GM18502 (cell line): ENCODE measurements at regions not wholly inside any gene's neighbourhood (a gene's known extent, or its start where the extent isn't known, plus 50 kb on each side); places are given as distances from the start of the nearest gene placed in this dataset.

ENCODE experiments used
- ATAC-seq: cut with Tn5 transposase; IDR thresholded peaks from one replicate; pipeline ENCODE4 v1.9.1; 2021; ENCODE audit warnings: mild to moderate bottlenecking; ENCODE audit not compliant: unreplicated experiment, poor library complexity

DNA sequence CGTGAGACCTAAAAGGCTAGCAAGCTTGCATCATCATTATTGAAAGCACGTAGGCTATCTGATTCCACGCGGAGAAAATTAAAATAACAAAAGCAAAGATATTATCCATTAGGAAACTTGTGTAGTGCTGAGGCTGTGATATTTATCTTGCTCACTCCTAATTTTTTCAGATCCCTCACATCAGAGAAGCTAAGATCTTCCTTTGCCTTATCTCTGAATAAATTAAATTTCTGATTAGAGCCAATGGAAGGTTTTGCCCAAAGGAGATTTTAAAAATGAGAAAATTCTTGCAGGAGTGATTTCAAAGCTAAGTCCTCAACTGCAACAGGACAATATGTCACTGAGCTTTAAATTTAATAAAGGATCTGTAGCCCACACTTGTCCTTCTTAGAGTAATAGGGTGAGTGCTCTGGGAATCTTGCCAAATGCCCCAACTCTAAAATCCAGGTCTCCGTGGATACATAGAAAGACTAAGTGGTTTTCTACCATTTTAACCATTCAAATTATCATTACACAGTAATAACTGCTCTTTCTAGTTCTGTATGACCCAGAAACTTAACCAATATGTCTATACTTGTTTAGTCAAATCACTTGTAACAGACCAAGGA lies 295.0 kb downstream of the CAAP1 start:
- no peak for ATAC-seq

DNA sequence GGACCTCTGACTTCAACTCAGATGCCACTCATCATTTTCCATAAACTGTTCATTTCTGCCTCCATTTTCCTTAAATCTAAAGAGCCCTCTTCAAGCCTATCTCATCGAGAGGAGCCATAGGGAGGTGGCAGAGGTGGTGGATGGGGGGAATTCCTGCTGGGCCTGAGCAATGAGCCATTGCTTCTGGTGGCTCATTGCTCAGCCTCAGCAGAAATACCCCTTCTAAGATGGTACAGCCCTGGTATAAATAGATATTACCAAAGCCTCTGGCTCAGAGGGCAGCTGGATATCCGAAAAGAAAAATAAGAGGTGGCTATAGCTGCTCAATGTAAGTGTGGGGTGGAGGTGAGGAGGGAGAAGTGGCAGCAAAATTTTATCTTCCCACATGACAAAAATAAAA lies 313.5 kb downstream of the CAAP1 start:
- no peak for ATAC-seq

DNA sequence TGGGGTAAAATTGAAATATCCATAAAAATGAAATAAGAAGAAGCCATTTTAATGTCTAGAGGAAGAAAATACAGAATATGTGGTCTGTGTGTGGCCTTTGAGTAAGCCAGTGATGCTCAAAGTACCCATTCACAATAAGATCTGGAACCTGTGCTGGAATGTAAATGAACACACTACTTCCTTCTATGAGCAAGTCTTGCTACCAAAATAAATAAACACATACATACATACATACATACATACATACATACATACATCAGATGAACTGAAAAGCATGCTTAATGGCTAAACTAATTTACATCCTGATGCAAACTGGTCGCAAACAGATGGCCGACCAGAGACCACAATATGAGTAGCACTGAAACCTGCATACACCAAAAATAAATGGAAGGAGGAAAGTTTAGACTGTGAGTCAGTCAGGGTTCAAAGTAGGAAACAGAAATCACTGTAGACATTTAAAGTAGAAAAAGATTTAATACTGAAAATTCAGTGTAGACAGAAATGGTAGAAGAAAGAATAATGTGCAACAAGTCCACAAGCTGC lies 317.6 kb downstream of the CAAP1 start:
- no peak for ATAC-seq

GRCh38 chr9:26574256-26574655 lies 318.3 kb downstream of the CAAP1 start:
- no peak for ATAC-seq

DNA sequence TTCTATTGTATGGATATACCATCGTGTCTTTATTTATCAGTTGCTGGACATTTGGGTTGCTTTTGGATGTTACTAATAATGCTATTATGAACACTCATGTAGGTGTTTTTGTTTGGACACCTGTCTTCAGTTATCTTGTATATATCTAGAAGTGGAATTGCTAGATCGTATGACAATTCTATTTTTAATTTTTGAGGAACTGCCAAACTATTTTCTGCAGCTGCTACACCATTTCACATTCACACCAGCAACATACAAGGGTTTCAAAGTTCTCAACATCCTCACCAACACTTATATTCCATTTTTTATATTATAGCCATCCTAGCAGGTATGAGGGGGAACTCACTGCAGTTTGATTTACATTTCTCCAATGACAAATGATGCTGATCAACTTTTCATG lies 324.6 kb downstream of the CAAP1 start:
- ATAC-seq = no peak

DNA sequence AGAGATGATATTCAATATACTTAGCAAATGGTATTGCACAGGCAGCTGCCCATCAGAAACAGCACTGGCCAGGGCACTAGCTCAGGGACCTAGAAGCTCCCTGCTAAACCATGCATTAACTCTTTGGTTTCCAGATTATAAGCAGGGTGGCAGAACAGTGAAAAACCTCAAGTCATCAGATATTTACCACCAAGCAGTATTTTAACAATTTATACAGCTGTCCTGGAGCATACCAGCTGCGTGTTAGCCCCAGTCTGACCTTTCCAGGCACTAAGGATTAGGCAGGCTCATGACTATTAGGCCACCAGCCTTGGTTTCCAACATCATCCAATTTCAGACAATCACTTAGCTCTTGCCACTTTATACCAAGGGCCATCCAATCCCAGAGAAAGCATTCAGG lies 326.5 kb downstream of the CAAP1 start:
- no peak for ATAC-seq

DNA sequence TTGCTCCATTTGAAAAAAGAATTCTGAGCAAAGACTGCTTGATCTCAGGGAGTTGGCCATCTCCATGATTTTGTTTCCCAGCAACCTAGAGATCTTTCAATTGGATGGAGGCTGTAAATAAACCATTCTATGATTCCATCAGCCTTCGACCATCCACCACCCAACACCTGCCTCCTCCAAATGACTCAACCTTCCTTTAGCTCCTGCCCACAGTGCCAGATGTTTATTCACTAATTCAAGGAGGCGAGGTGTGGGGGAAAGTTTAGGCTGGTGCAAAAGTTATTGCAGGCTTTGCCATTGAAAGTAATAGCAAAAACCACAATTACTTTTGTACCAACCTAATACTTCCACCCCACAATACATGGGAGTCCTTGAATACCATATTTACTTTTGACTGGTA lies 327.5 kb downstream of the CAAP1 start:
- ATAC-seq = no peak

- no peak for ATAC-seq
Measured at GRCh38 chr9:26562338-26562737, 330.3 kb downstream of the CAAP1 start.

GRCh38 chr9:26561928-26562327 lies 330.7 kb downstream of the CAAP1 start:
- no peak for ATAC-seq

DNA sequence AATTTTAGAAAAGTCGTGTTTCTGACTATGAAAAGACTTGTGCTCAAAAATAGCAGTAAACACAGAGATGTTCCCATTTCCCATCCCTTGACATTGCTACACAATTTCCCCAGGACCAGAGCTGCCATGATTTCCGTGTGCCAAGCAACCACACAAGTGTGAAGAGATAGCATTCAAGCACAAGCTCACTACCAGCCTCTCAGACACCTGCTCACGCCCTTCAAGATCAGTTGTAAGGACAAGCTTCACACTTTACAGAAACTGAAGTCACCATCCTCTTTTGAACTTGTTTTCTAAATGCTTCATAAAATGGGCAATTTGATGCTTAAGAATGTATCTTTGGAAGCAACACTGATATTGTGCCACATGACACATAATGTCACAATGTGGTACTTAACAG lies 333.1 kb downstream of the CAAP1 start:
- ATAC-seq = no peak

GRCh38 chr9:26551971-26552370 lies 340.6 kb downstream of the CAAP1 start:
- ATAC-seq = no peak

GRCh38 chr9:26551451-26551850 lies 341.2 kb downstream of the CAAP1 start:
- ATAC-seq = no peak

DNA sequence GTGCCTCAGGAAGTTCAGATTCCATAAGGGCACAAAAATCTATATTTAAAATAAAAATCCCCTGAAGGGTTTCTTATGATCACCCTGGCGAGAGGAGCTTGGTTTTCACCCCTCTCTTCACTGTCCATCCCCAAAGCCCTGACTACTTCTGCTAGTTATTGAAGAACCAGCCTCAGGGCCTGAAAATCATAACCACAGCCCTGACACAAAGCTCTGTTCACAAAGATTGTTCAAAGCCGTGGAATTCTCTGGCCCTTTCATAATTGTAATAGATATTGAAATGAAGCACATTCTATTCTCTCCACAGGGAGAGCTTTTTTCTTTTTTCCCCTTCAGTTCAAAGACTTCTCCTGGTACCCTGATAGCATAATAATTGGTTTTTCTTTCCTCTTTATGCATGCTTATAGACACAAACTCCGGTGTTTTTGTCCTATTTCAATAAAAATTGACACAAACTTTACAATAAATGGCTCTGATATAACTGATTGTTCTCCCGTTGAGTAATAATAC lies 343.8 kb downstream of the CAAP1 start:
- ATAC-seq = no peak

DNA sequence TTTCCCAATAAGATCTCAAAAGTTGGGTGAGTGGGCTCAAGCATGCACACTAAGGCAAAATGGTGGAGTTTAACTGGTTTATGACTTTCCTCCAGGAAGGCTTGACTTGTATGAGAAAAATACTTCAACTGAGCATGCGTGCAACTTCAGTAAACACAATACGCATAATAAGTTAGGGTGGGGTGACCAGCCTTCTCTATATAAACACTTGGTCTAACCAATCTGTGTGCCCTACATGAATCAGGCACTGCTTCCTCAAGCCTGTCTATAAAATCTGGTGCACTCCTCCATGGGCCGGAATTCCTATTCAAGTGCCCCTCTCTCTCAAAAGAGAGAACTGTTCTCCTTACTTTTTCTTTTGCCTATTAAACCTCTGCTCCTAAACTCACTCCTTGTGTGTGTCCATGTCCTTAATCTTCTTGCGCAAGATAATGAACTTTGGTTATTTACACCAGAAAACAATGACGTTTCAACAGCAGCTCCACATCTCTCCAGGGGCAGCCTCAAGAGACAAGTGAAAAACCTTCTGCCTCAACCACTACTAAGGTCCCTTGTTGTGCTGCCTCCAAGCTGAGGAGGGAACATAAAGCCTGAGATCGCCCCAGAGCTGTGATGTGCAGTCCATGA lies 352.6 kb downstream of the CAAP1 start:
- no peak for ATAC-seq

DNA sequence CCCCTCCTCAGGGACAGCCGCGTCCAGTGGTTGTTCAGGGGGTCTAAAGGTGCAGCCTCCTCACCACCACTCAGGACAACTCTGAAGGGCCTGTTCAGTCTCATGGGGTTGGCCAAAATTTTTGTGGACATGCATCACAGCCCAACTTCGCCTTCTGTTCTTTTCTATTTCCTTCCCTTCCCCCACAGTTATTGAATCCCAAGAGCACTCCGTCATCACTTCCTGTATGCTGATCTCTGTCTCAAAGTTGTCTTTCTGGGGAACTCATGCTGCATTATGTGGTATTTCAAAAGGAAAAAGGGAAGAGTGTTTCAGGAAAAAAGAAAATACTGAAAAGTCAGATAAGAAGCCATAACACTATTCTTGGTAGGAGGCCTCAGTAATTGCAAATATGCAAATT lies 355.4 kb downstream of the CAAP1 start:
- ATAC-seq = no peak

DNA sequence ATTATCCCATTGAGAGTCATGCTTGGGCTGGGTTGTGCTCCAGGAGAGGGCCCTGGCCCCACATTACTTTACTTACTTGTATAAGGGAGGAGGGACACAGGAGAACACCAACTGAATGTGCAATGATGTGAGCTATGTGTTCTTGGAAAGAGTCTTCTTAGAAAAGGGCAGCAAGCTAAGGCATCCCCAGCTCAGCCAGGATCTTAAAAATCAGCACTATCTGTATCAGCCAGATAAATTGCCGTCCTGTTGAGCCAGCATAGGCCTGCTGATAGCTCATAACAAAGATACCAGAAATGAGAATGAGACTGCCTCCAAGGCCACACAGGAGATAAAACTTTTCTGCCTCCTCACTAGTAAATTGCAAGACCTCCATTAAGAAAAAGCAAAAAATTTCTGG lies 357.5 kb downstream of the CAAP1 start:
- ATAC-seq = no peak

GRCh38 chr9:26530841-26531240 lies 361.8 kb downstream of the CAAP1 start:
- no peak for ATAC-seq

DNA sequence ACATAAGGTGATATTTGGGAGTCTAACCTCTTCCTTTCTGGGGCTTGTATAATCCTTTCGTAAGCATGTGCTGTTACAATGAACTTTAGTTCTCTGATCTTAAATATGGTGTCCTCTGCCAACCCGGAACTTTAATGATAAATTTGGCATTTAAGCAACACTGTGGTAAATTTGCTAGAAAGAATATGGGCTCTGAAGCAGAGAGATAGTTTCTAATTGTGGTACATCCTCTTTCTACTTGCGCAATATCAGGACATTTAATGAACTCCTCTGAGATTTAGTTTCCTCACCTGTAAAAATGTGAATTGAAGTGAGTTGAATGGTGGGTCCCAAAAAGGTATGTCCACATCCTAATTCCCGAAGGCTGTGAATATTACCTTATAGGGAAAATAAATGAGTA lies 364.7 kb downstream of the CAAP1 start:
- no peak for ATAC-seq

GRCh38 chr9:26524267-26524666 lies 368.3 kb downstream of the CAAP1 start:
- no peak for ATAC-seq

DNA sequence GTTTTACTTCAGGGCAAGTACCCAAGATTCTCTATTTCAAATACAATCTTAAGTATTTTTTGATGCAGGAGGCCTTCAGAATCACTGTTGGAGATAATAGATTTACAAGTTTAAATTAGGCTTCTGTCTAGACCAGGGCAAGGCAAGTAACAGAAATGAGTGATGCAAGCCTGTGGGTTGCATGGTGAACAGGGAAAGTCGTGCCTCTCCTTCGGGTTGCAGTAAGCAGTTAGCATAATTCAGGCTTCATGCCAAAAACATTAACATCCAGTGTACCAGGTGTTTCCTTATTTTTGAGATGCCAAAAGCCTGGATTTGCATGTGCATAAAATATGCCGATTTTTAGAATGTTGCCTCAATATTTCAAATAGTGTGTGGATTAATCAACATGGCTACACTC lies 369.0 kb downstream of the CAAP1 start:
- ATAC-seq = no peak

DNA sequence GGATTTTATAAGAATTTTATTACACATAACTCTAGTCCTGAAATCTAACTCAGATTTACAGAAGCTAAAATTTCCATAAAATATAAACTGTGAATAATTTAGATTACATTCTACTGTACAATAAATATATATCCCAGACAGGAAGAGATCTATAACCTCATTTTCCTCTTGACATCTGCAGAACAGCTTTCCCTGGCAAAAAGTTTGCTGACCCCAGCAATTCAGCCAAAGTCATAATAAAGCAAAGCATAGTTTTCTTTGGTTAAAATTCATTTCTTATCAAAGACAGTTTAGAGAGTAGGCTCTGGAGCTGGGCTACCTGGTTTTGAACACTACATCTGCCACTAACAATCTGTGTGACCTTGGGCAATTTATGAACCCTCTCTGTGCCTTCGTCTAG lies 372.5 kb downstream of the CAAP1 start:
- ATAC-seq = no peak

- no peak for ATAC-seq
Measured at GRCh38 chr9:26516773-26517343, 375.7 kb downstream of the CAAP1 start.
